GM10266 (cell line): ENCODE measurements at regions not wholly inside any gene's neighbourhood (a gene's known extent, or its start where the extent isn't known, plus 50 kb on each side); places are given as distances from the start of the nearest gene placed in this dataset.

Source experiments
- DNase-seq: peaks from one replicate; pipeline ENCODE4 v3.0.0; 2012; ENCODE audit errors: extremely low spot score
- TF ChIP-seq, protein P1 (sequence below): IDR thresholded peaks from 2 replicates; pipeline ENCODE4 v1.5.1; 2012; ENCODE audit warnings: mild to moderate bottlenecking, low read depth; ENCODE audit not compliant: control insufficient read depth, insufficient read depth; ENCODE audit errors: missing control alignments

GRCh38 chr4:128525992-128526630, 238.5 kb upstream of the PGRMC2 start:
- TF ChIP-seq, protein P1, sequence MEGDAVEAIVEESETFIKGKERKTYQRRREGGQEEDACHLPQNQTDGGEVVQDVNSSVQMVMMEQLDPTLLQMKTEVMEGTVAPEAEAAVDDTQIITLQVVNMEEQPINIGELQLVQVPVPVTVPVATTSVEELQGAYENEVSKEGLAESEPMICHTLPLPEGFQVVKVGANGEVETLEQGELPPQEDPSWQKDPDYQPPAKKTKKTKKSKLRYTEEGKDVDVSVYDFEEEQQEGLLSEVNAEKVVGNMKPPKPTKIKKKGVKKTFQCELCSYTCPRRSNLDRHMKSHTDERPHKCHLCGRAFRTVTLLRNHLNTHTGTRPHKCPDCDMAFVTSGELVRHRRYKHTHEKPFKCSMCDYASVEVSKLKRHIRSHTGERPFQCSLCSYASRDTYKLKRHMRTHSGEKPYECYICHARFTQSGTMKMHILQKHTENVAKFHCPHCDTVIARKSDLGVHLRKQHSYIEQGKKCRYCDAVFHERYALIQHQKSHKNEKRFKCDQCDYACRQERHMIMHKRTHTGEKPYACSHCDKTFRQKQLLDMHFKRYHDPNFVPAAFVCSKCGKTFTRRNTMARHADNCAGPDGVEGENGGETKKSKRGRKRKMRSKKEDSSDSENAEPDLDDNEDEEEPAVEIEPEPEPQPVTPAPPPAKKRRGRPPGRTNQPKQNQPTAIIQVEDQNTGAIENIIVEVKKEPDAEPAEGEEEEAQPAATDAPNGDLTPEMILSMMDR: no peak
- DNase-seq: no peak

GRCh38 chr4:128525387-128525786, 237.8 kb upstream of the PGRMC2 start:
- DNase-seq: peak; percentile 24
- TF ChIP-seq, protein P1: no peak

DNA sequence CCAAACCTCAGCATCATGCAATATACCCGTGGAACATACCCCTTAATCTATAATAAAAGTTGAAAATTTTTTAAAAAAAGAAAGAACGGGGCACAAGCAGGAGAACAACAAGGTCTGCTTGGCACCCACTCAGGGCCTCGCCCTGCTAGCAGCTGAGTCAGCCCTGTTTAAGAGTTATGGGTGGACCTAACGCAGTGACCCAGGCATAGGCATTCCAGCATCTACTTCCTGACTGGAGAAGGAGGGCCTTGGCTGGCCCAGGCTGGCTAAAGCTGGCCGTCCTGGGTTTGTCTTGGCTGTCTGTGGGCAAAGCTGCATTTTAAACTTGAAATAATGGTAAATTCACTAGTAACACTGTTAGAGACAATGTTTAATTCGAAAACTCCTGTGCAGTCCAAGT, 236.7 kb upstream of the PGRMC2 start:
- no peak for DNase-seq

GRCh38 chr4:128521648-128522111, 234.1 kb upstream of the PGRMC2 start:
- DNase-seq: no peak
- TF ChIP-seq, protein P1: no peak

More for the DNA sequence above, 236.7 kb upstream of the PGRMC2 start:
- TF ChIP-seq, protein P1: no peak

GRCh38 chr4:128521156-128521555, 233.5 kb upstream of the PGRMC2 start:
- no peak for DNase-seq
- TF ChIP-seq, protein P1: no peak

GRCh38 chr4:128519163-128519830, 231.7 kb upstream of the PGRMC2 start:
- no peak for DNase-seq
- TF ChIP-seq, protein P1: no peak
